GM13976 (cell line): ENCODE measurements at regions not wholly inside any gene's neighbourhood (a gene's known extent, or its start where the extent isn't known, plus 50 kb on each side); places are given as distances from the start of the nearest gene placed in this dataset.

Experiments used
- DNase-seq: peaks from one replicate; pipeline ENCODE4 v3.0.0; 2012; ENCODE audit warnings: low spot score
- CTCF ChIP-seq: IDR thresholded peaks from 2 replicates; pipeline ENCODE4 v1.5.1; 2012; ENCODE audit warnings: borderline replicate concordance, mild to moderate bottlenecking; ENCODE audit not compliant: insufficient read depth; ENCODE audit errors: extremely low read depth, missing control alignments, control extremely low read depth
- in situ Hi-C: fragments of 300-500 bp; cut with MboI; formaldehyde crosslinking; loops from one replicate; pipeline ENCODE4 v1.12.0; 2022; ENCODE audit warnings: low sequenced_read_pairs, mixed read lengths, inconsistent platforms; ENCODE audit not compliant: unreplicated experiment

GRCh38 chr1:208855403-208855802, 611.2 kb upstream of the PLXNA2 start:
- DNase-seq, result peak; percentile 14
- no peak for TF ChIP-seq CTCF
- in situ Hi-C loops, result no loop called here

GRCh38 chr1:208857465-208857864, 613.3 kb upstream of the PLXNA2 start:
- TF ChIP-seq CTCF, result no peak
- in situ Hi-C loops, result no loop called here
- no peak for DNase-seq

GRCh38 chr1:208858738-208859137, 614.6 kb upstream of the PLXNA2 start:
- TF ChIP-seq CTCF, result no peak
- no peak for DNase-seq
- in situ Hi-C loops, result no loop called here

- TF ChIP-seq CTCF, result no peak
- no peak for DNase-seq
- in situ Hi-C loops, result no loop called here
Measured at GRCh38 chr1:208864366-208864965, 620.3 kb upstream of the PLXNA2 start.

GRCh38 chr1:208866386-208866955, 622.3 kb upstream of the PLXNA2 start:
- no peak for TF ChIP-seq CTCF
- no peak for DNase-seq
- in situ Hi-C loops, result no loop called here

- DNase-seq, result no peak
- TF ChIP-seq CTCF, result no peak
- in situ Hi-C loops, result no loop called here
Measured at GRCh38 chr1:208868554-208868953, 624.4 kb upstream of the PLXNA2 start.
